GM13976 (cell line): ENCODE measurements at regions not wholly inside any gene's neighbourhood (a gene's known extent, or its start where the extent isn't known, plus 50 kb on each side); places are given as distances from the start of the nearest gene placed in this dataset.

Experiments used
- DNase-seq: peaks from one replicate; pipeline ENCODE4 v3.0.0; 2012; ENCODE audit warnings: low spot score
- in situ Hi-C: fragments of 300-500 bp; cut with MboI; formaldehyde crosslinking; loops from one replicate; pipeline ENCODE4 v1.12.0; 2022; ENCODE audit warnings: low sequenced_read_pairs, mixed read lengths, inconsistent platforms; ENCODE audit not compliant: unreplicated experiment
- TF ChIP-seq, protein P1 (sequence below): IDR thresholded peaks from 2 replicates; pipeline ENCODE4 v1.5.1; 2012; ENCODE audit warnings: borderline replicate concordance, mild to moderate bottlenecking; ENCODE audit not compliant: insufficient read depth; ENCODE audit errors: extremely low read depth, missing control alignments, control extremely low read depth

- TF ChIP-seq, protein P1, sequence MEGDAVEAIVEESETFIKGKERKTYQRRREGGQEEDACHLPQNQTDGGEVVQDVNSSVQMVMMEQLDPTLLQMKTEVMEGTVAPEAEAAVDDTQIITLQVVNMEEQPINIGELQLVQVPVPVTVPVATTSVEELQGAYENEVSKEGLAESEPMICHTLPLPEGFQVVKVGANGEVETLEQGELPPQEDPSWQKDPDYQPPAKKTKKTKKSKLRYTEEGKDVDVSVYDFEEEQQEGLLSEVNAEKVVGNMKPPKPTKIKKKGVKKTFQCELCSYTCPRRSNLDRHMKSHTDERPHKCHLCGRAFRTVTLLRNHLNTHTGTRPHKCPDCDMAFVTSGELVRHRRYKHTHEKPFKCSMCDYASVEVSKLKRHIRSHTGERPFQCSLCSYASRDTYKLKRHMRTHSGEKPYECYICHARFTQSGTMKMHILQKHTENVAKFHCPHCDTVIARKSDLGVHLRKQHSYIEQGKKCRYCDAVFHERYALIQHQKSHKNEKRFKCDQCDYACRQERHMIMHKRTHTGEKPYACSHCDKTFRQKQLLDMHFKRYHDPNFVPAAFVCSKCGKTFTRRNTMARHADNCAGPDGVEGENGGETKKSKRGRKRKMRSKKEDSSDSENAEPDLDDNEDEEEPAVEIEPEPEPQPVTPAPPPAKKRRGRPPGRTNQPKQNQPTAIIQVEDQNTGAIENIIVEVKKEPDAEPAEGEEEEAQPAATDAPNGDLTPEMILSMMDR = no peak
Observed at GRCh38 chr4:126051689-126052424, 737.1 kb downstream of the FAT4 start.

DNA sequence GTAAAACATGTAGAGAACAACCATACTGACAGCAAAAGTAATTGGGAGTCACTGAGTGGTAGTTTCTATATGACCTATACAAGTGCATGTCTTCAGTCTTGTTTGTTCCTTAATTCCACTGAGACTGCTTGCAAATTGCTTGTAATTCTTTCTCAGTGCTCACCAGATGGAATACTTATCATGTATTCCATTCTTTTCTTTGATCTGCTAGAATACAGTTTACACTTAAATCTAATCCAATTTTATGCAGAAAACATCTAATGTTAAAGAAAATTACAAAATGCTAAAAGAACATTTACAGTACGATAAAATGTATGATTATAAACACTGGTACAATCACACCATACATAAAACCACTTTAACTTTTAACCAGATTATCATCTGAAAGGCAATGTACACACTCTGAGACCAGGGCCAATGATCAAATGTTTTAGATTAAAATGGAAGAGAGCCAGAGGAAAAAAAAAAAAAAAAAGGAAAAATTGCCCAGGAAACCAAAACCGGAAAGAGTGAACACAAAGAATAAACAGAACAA is 741.4 kb downstream of the FAT4 start:
- TF ChIP-seq, protein P1 = no peak
- no peak for DNase-seq
- in situ Hi-C loops = no loop called here

More at GRCh38 chr4:126051689-126052424, 737.1 kb downstream of the FAT4 start:
- in situ Hi-C loops = no loop called here
- no peak for DNase-seq

- in situ Hi-C loops = no loop called here
- TF ChIP-seq, protein P1 = no peak
- no peak for DNase-seq
Observed at GRCh38 chr4:126057371-126057770, 742.6 kb downstream of the FAT4 start.

GRCh38 chr4:126058596-126058995 is 743.8 kb downstream of the FAT4 start:
- TF ChIP-seq, protein P1 = no peak
- DNase-seq = no peak
- in situ Hi-C loops = no loop called here

DNA sequence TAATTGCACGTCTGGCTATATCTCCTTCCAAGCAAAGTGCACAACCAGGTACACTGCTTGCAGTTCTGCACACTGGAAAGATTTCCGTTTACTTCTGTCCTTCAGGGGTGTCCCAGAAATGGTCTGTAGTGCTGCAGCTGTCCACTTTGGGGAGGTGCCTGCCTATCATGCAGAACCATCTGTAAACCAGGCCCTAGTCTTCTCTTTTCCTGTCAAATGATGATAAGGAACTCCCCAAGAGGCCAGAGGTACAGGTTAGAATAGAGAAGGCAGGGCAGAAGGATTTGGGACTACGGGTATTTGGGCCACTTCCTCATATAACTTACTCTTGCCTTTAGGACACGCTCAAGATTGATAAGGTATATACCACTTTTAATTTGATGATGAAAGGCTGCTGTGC is 746.9 kb downstream of the FAT4 start:
- TF ChIP-seq, protein P1 = no peak
- DNase-seq = no peak
- in situ Hi-C loops = no loop called here

DNA sequence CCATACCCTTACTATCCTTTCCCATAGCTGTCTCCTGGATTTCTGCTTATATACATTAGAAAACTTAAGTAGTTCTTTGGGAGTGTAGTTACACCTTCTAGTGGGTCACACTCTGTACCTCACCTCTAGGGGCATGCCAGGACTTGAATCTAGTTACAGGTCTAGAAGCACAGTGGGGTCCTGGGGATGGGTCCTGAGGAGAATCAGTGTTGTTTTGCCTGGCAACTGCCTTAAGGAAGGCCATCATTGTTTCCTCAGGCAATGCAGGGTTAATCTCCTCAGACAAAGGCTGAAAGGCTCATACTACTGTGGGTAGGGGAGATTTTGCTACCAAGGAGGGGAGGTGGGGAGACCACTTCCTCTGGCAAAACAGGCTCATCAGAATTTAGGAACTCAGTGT is 750.3 kb downstream of the FAT4 start:
- DNase-seq = no peak
- in situ Hi-C loops = no loop called here
- TF ChIP-seq, protein P1 = no peak
